ENCODE measurements at regions not wholly inside any gene's neighbourhood (a gene's known extent, or its start where the extent isn't known, plus 50 kb on each side); places are given as distances from the start of the nearest gene placed in this dataset.

DNA sequence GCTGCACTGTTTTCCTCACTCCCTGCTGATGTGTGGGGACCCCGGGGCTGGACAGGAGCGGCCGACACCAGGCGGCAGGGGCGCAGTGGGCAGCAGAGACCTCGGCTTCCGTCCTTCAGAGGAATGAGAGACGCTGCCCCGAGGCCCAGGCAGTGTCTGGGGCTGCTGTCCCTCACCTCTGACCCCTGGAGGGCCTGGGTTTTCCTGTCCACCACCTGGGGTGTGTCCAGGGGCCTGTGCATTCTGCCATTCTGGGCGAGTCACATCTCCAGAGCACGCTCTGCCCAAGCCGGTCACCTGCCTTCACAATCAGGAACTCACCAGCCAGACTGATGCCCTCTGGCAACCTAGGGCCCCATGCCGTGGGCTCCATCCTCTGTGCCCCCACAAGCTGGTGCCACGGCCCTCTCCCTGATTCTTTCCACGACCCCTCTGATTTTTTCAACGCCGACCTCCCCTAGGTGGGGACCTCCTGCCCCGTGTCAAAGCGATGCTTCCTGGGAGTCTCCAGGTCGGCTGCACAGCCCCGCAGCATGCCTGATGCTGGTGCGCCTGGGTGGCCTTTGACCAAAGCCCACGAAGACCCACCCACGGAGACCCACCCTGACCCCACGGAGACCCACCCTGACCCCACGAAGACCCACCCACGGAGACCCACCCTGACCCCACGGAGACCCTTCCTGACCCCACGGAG is 53.7 kb upstream of the CFAP46 start:
- no peak overlapping the region for H2AFZ ChIP-seq (ENCODE audit: low read length)
- H3K9me2 ChIP-seq (ENCODE audit: insufficient read depth, low read length) = no peaks in the 10 kb centered on the region
- TF ChIP-seq EZH2phosphoT487 (IDR thresholded peaks at IDR 0.05; ENCODE audit: borderline replicate concordance, low read depth, low read length) = no peak
- POLR2A ChIA-PET = no interaction called here
- intact Hi-C loops (cut with micrococcal nuclease; ENCODE audit: unreplicated experiment) = no loop called here
- H3K79me2 ChIP-seq (ENCODE audit: insufficient read depth, low read depth, low read length) = no peaks in the 10 kb centered on the region
- H3K4me3 ChIP-seq (ENCODE audit: low read depth, low read length, poor library complexity, severe bottlenecking) = no peak overlapping the region
- no peak overlapping the region for H3K4me2 ChIP-seq (ENCODE audit: low read length)
- no peaks in the 10 kb centered on the region for H3K36me3 ChIP-seq (ENCODE audit: insufficient read depth, low read length)
- CTCF ChIA-PET (ENCODE audit: unreplicated experiment) = no interaction called here
- no peaks in the 10 kb centered on the region for H4K20me1 ChIP-seq (ENCODE audit: insufficient read depth, low read length)
- no peak for DNase-seq (ENCODE audit: low spot score)
- no peaks in the 10 kb centered on the region for H3K4me1 ChIP-seq (ENCODE audit: insufficient read depth, low read length, poor library complexity, severe bottlenecking)
- no peak overlapping the region for H3K27ac ChIP-seq (ENCODE audit: low read depth, low read length, poor library complexity, severe bottlenecking)
- no peaks in the 10 kb centered on the region for H3K9me3 ChIP-seq (ENCODE audit: low read length)
- no TSS peak for BruUV-seq (replicated peaks)

GRCh38 chr10:132994811-132995210 is 52.4 kb upstream of the CFAP46 start:
- intact Hi-C loops (cut with micrococcal nuclease; ENCODE audit: unreplicated experiment) = no loop called here

GRCh38 chr10:132994185-132994796 is 51.9 kb upstream of the CFAP46 start:
- H3K4me2 ChIP-seq (ENCODE audit: low read length) = no peak overlapping the region
- CTCF ChIA-PET (ENCODE audit: unreplicated experiment) = no interaction called here

More at GRCh38 chr10:132994811-132995210, 52.4 kb upstream of the CFAP46 start:
- Histone ChIP-seq H3K27ac (ENCODE audit: low read depth, low read length, poor library complexity, severe bottlenecking) (no peak overlapping the region), H3K4me2 (ENCODE audit: low read length) (no peak overlapping the region), H3K9me2 (ENCODE audit: insufficient read depth, low read length) (no peaks in the 10 kb centered on the region), H4K20me1 (ENCODE audit: insufficient read depth, low read length) (no peaks in the 10 kb centered on the region), H3K79me2 (ENCODE audit: insufficient read depth, low read depth, low read length) (no peaks in the 10 kb centered on the region), H3K4me1 (ENCODE audit: insufficient read depth, low read length, poor library complexity, severe bottlenecking) (no peaks in the 10 kb centered on the region), H2AFZ (ENCODE audit: low read length) (no peak overlapping the region), H3K4me3 (ENCODE audit: low read depth, low read length, poor library complexity, severe bottlenecking) (no peak overlapping the region), H3K9me3 (ENCODE audit: low read length) (no peaks in the 10 kb centered on the region), H3K36me3 (ENCODE audit: insufficient read depth, low read length) (no peaks in the 10 kb centered on the region)
- DNase-seq (ENCODE audit: low spot score) = no peak
- ChIA-PET CTCF (ENCODE audit: unreplicated experiment) (no interaction called here), POLR2A (no interaction called here)
- TF ChIP-seq CTCF (conservative IDR thresholded peaks at IDR 0.05; ENCODE audit: low read length) (no peak), EZH2phosphoT487 (IDR thresholded peaks at IDR 0.05; ENCODE audit: borderline replicate concordance, low read depth, low read length) (no peak)
- no TSS peak for BruUV-seq (replicated peaks)

More at GRCh38 chr10:132994185-132994796, 51.9 kb upstream of the CFAP46 start:
- Histone ChIP-seq H4K20me1 (ENCODE audit: insufficient read depth, low read length) (no peaks in the 10 kb centered on the region), H3K4me1 (ENCODE audit: insufficient read depth, low read length, poor library complexity, severe bottlenecking) (no peaks in the 10 kb centered on the region), H3K79me2 (ENCODE audit: insufficient read depth, low read depth, low read length) (no peaks in the 10 kb centered on the region), H2AFZ (ENCODE audit: low read length) (no peak overlapping the region), H3K27ac (ENCODE audit: low read depth, low read length, poor library complexity, severe bottlenecking) (no peak overlapping the region), H3K9me3 (ENCODE audit: low read length) (no peaks in the 10 kb centered on the region), H3K36me3 (ENCODE audit: insufficient read depth, low read length) (no peaks in the 10 kb centered on the region), H3K4me3 (ENCODE audit: low read depth, low read length, poor library complexity, severe bottlenecking) (no peak overlapping the region), H3K9me2 (ENCODE audit: insufficient read depth, low read length) (no peaks in the 10 kb centered on the region)
- no peak for DNase-seq (ENCODE audit: low spot score)
- no TSS peak for BruUV-seq (replicated peaks)
- intact Hi-C loops (cut with micrococcal nuclease; ENCODE audit: unreplicated experiment) = no loop called here
- POLR2A ChIA-PET = no interaction called here
- TF ChIP-seq EZH2phosphoT487 (IDR thresholded peaks at IDR 0.05; ENCODE audit: borderline replicate concordance, low read depth, low read length) = no peak
- no peak for TF ChIP-seq CTCF (conservative IDR thresholded peaks at IDR 0.05; ENCODE audit: low read length)

Measured in OCI-LY7 (cell line).